GM06990 (cell line): ENCODE measurements at regions not wholly inside any gene's neighbourhood (a gene's known extent, or its start where the extent isn't known, plus 50 kb on each side); places are given as distances from the start of the nearest gene placed in this dataset.
"Not testable (repeated sequence)": the region's sequence is repeated elsewhere in the genome, so short reads cannot be mapped to it uniquely, and the experiment has no call there.

Experiments used
- DNase-seq: peaks from one replicate; pipeline ENCODE4 v3.0.0-alpha.2; 2011; ENCODE audit not compliant: insufficient read length; ENCODE audit errors: extremely low read depth
- H3K27me3 ChIP-seq: replicated peaks from 2 replicates; pipeline ENCODE4 v1.6.0; 2011; ENCODE audit warnings: low read length; ENCODE audit not compliant: control insufficient read depth, insufficient read depth
- H3K36me3 ChIP-seq: 2 replicates; pipeline ENCODE4 v1.5.1; 2011; ENCODE audit warnings: low read length; ENCODE audit not compliant: control insufficient read depth, insufficient read depth
- H3K4me3 ChIP-seq: replicated peaks from 2 replicates; pipeline ENCODE4 v1.5.1; 2011; ENCODE audit warnings: low read depth, mild to moderate bottlenecking, control low read depth, low read length
- TF ChIP-seq, protein P1 (sequence below): IDR thresholded peaks from 2 replicates; pipeline ENCODE4 v1.5.1; 2011; ENCODE audit warnings: low read length, control low read depth, mild to moderate bottlenecking, inconsistent platforms; ENCODE audit not compliant: insufficient read depth, poor library complexity, severe bottlenecking

DNA sequence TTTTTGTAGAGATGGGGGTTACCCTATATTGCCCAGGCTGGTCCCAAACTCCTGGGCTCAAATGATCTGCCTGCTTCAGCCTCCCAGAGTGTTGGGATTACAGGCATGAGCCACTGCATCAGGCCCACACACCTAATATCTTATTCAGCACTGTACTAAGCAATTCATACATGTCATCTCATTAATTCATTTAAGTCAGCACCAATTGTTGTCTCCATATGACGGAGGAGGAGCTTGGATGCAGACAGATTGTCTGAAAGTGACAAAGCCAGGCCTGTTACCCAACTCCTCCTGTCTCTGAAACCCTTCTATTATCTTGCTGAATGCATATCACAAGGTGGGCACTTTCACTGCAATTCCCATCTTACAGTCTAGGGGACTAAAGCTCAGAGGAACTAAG lies 57.5 kb upstream of the ALX4 start:
- DNase-seq: no peak
- no peaks in the 10 kb centered on the region for H3K36me3 ChIP-seq
- H3K4me3 ChIP-seq: no peak overlapping the region
- no peaks in the 10 kb centered on the region; the same call in 1 of the 2 replicates for H3K27me3 ChIP-seq
- TF ChIP-seq, protein P1, sequence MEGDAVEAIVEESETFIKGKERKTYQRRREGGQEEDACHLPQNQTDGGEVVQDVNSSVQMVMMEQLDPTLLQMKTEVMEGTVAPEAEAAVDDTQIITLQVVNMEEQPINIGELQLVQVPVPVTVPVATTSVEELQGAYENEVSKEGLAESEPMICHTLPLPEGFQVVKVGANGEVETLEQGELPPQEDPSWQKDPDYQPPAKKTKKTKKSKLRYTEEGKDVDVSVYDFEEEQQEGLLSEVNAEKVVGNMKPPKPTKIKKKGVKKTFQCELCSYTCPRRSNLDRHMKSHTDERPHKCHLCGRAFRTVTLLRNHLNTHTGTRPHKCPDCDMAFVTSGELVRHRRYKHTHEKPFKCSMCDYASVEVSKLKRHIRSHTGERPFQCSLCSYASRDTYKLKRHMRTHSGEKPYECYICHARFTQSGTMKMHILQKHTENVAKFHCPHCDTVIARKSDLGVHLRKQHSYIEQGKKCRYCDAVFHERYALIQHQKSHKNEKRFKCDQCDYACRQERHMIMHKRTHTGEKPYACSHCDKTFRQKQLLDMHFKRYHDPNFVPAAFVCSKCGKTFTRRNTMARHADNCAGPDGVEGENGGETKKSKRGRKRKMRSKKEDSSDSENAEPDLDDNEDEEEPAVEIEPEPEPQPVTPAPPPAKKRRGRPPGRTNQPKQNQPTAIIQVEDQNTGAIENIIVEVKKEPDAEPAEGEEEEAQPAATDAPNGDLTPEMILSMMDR: no peak

DNA sequence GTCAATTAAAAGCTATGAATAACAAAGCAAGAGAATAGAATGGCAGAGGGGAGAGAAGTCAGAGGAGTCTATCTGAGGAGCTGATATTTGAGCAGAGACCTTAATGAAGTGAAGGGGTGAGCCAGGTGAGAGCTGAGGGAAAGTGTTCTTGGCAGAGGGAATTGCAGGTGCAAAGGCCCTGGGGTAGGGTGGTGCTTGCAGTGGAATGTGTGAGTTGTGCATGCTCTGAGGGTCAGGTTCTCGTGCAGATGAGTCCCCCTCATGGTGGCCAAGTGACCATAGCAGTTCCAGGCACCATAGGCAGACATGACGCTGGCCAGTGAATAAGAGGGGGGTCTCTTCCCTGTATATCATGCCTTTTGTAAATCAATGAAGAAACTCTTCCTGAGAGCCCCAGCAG lies 58.9 kb upstream of the ALX4 start:
- H3K27me3 ChIP-seq: no peaks in the 10 kb centered on the region; the same call in none of the 2 replicates
- H3K4me3 ChIP-seq: no peak overlapping the region
- no peaks in the 10 kb centered on the region for H3K36me3 ChIP-seq
- DNase-seq: no peak
- TF ChIP-seq, protein P1: no peak

DNA sequence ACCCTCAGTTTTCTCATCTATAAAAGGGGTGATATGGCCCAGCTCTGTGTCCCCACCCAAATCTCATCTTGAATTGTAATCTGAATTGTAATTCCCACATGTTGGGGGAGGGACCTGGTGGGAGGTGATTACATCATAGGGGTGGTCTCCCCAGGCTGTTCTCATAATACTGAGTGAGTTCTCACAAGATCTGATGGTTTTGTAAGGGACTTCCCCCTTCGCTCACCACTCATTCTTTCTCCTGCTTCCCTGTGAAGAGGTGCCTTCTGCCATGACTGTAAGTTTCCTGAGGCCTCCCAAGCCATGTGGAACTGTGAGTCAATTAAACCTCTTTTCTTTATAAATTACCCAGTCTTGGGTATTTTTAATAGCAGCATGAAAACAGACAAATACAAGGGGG lies 61.1 kb upstream of the ALX4 start:
- not testable (repeated sequence) for H3K4me3 ChIP-seq, H3K27me3 ChIP-seq, DNase-seq, H3K36me3 ChIP-seq

DNA sequence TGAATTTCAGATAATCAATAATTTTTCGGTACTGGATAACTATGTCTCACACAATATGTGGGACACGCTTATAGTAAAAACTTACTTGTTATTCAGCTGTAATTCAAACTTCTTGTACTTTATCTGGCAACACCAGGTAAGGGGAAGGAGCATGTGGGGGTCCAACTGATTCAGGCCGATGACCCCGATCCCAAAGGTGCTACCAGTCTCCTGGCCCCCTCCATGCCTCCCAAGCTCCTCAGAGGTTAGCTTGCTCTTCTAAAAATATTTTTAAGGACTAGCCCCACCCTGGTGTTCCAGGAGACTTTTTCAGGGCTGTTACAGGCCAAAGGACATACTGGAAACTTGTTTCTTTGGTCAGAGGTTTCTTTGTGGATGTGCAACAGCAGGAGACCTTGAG lies 61.8 kb upstream of the ALX4 start:
- DNase-seq: no peak
- Histone ChIP-seq H3K27me3 (no peaks in the 10 kb centered on the region; the same call in none of the 2 replicates), H3K36me3 (no peaks in the 10 kb centered on the region), H3K4me3 (no peak overlapping the region)
- TF ChIP-seq, protein P1: no peak

DNA sequence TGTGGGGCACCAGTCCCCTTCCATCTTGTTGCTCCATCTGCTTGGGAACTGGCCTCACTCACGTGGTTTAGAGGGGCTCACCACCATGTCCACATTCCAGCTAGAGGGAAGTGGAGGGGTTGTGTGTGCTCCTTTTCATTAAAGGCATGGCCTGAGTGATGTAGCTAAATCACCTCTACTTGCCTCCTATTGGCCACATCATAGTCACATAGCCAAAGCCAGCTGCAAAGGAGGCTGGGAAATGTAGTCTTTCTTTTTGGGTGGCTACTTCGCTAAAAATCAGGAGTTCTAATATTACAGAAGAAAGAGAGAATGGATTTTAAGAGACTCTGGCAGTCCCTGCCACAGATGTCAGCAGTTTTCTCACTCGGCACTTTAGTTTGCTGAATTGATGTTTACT lies 63.0 kb upstream of the ALX4 start:
- TF ChIP-seq, protein P1: no peak
- no peaks in the 10 kb centered on the region; the same call in 1 of the 2 replicates for H3K27me3 ChIP-seq
- no peak for DNase-seq
- no peaks in the 10 kb centered on the region for H3K36me3 ChIP-seq
- H3K4me3 ChIP-seq: no peak overlapping the region

DNA sequence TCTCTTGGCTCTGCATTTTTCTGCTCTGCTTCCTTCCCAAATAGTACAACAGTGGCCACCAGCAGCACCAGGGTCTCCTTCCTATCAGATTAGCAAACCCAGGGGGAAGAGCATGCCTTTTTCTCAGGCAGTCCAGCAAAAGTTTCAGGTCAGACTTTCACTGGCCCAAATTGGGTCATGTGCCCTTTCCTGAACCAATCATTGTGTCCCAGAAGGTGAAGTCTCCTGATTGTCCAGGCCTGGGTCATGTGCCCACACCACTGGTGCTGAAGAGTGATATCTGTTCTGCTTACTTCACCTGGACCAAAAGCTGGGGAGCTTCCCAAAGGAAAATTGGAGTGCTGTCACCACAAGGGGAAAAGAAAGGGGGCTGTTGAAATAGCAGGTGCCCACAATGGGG lies 64.1 kb upstream of the ALX4 start:
- H3K36me3 ChIP-seq: no peaks in the 10 kb centered on the region
- DNase-seq: no peak
- TF ChIP-seq, protein P1: no peak
- H3K4me3 ChIP-seq: no peak overlapping the region
- peaks cover 1% of the 10 kb centered on the region; the same call in 1 of the 2 replicates for H3K27me3 ChIP-seq
